GM19438 (cell line): ENCODE measurements at regions not wholly inside any gene's neighbourhood (a gene's known extent, or its start where the extent isn't known, plus 50 kb on each side); places are given as distances from the start of the nearest gene placed in this dataset.

Experiments
- ATAC-seq: cut with Tn5 transposase; IDR thresholded peaks from one replicate; pipeline ENCODE4 v1.9.1; 2021; ENCODE audit warnings: low read depth; ENCODE audit not compliant: unreplicated experiment

DNA sequence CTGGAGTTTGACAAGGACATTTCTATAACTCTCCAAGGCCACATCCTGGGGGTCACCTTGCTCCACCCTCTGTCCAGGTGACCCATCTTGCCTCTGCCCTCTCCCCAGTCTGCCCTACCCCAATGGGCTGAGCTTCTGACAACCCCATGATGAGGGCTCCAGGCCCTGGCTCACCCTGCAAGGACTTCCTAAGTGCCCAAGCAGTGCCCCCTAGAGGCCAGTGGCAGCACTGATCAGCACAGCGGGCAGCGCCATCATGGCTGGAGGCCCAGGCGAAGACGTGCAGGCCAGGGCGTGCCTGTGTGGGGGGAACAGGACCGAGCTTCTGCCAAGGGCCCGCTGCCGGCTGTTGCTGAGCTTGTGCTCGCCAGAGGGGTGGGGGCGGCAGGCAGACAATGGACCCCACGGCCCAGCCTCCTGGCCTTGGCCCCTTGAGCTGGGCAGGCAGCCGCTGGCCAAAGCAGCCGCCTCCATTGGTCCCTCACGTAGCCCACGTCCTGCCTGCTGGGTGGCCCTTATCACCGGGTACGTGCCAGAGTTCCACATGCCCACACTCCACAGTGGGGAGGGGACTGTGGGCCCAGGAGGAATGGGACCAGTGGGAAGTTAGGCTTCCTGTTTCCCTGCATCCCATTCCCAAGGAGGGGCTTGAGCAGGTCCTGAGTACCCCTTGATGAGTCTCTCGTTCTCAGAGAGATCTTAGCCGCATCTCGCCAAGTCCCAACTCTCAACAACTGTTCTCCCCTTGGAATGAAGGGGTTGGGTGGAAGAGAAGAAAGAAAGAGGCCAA is 64.3 kb downstream of the MRPL14 start:
- ATAC-seq, result no peak

DNA sequence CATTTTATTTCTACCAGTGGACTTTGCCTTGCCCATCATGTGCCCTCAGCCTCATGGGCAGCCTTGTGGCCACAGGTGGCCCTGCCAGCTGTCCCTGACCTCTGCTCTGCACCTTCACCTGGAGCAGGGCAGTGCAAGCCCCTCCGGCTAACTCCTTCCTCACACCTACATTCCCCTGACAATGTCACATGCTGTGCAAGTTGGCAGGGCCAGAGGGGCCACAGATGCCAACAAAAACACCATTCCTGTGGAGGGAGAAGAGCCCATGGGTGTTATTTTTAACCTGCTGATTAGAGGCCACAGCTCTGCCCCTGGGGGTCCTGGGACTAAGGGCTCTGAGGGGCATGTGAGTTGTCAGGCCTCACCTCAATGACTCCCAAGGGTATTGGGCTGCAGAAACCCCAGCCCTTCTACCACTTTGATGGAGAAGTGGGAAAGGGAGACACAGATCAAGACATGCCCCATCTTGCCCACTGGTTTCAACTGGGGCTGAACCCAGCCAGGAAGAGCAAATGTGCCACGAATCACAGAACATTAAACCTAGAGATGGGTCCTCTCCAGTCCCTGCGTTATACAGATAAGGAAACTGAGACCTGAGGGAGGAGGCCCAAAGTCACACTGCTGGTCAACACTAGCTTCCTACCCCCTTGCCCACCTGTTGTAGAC is 65.0 kb downstream of the MRPL14 start:
- no peak for ATAC-seq

DNA sequence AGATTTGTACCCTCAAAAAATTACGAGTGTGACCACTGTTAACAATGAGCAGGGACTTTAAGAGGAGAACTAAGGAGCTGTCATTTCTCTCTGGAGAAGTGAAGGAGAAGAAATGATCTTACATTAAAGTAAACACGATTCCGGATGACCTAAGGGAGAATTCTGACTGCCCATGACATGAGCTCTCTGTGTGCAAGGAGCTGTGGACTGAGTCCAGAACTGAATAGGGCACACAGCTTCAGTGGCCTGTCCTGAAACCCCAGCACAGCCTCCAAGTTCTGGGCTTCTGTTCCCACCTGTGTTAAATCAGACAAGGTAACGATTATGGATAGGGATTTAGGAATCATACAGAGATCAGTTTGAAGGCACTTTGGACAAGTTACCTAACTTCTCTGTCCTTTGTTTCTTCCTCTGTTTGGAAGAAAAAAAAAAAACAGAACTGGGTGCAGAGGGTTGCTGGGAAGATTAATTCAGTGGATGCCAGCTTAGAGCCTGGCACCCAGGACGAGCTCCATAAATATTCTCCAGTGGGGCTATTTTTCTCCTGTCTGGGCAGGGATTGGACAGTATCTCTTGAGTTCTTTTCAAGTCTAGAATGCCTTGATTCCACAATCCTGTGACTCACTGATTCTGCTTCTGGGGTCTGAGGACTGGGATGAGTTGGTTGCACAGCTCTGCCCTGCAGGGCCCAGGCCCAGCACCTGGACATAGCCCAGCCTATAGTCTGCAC is 65.7 kb downstream of the MRPL14 start:
- no peak for ATAC-seq

DNA sequence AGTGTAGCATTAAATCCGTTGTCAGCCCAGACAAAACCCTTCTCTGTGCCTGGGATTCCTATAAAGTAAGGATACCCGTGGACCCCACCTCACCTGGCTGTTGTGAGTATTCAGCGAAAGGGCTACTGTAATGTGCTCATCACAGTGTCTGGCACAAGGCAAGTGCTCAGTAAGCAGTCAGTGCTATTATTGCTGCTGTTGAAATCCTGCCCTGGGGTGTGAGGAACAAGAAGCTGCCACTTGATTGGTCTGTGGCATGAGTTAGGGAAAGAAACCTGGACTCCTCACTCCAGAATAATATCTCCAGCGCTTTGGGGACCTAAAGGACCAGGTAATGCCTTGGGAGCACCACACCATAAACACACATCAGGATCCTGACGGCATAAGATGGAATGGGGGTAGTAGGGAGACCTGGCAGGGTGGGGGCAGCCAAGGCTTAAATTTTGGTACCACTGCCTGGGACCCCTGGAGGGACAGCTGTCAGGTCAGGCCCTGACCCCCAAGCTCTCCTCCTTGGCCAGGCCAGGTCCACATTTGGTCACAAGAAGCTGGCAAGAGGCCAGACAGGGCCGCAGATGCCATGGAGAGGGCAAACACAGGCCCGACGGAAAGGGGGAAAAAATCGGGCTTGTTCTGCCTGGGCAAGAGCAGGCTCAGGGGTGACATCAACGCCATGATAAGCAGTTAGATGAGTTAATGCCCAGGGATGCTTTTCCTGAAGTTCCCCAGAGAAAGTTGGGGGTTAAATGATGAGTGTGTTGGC is 66.5 kb downstream of the MRPL14 start:
- no peak for ATAC-seq

DNA sequence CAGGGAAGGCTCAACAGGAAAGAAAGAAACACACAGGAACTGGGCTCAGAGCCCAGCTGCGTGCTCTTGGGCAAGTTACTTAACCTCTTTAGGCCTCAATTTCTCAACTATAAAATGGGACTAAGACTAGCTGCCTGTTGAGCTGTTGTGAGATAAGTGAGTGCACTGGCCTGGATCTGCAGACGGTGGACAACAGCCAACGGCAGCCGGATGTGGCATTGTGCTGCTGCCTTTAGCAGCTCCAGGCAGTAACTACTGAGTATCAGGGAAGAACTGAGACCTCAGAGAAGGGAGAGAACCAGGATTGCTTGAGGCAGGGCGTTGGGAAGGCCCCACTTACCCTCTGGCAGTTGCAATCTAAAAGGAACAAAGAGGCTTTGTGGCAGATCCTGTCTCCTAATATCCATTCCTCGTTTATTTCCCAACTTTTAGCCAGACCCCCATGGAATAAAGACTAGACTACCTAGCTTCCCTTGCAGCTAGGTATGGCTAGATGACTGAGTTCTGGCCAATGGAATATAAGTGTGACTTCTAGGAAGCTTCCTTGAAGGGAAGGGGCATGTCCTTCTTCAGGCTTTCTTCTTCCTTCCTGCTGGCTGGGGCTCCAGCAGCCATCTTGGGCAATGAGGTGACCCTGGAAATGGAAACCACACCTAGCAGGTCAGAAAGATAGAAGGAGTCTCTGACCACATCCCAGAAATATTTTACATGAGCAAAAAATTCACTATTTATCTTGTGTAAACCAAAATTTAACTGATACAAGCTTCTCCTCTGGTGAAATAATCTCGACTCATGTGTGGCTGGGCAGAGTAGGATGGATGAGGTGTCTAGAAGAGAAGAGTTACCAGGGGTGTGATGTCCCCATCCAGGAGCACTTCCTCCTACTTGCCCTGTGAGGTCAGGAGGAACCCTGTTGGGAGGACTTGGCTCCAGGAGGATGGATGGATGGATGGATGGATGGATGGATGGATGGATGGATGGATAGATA is 67.6 kb downstream of the MRPL14 start:
- ATAC-seq, result no peak

DNA sequence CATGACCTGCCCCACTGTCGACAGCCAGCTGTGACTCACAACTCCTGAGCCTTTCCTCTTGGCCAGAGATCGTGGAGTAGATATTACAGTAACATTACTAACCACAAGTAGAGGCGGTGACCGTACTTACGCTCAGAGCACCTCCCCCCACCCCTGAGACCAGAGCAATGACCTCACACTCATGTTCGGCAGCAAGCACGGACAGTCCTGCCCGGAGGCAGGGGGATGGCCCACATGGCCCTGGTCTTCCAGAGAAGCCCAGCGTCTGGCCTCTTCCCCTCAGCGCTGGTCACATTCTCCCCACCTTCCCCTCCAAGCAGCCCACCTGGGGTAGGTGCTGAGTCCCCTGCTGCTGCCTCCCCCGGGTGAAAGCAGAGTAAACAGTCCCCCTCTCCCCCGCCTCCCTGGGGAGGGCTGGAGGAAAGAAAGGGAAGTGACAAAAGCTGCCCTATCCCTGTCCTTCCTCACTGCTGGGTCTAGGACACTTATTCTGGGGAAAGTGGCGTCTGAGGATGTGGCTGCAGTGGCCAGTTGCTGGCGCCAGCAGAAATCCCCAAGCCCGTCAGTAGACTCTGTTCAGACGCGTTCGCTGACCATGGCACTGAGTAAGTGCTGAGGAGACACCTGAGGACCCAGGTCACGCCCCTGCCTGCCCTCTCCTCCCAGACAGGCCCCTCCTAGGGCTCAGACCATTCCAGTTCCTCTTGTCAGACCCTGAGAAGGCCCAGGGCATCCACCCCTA is 68.5 kb downstream of the MRPL14 start:
- ATAC-seq, result no peak

DNA sequence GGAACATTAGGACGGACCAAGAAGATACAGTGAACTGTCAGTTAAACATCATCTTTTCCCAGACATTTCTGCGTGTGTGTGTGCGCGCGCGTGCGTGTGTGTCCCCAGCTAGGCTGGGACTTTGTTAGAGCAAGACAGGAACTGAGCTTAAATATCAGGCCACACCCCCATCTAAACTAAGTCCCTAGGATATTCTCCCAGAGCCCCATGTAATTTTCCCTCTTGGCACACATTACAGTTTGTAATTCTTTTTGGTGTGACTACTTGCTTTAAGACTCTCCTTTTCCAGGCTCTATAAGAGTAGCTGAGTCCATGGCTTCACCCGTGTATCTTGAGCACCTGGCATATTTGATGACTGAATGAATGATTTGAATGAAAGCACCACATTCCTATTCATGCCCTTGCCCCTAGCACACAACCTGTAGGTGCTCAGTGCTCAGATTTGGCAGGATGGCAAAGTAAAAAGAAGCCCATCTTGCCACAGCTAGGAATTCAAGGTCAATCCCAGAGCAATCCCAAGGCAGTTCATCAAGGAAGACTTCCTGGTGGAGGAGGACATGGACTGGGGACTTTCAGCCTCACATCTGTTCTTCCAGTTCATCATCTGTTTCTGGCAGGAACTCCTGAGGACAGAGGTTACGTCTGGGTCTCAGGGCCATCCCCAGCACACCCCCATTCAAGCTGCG is 69.2 kb downstream of the MRPL14 start:
- ATAC-seq, result no peak

DNA sequence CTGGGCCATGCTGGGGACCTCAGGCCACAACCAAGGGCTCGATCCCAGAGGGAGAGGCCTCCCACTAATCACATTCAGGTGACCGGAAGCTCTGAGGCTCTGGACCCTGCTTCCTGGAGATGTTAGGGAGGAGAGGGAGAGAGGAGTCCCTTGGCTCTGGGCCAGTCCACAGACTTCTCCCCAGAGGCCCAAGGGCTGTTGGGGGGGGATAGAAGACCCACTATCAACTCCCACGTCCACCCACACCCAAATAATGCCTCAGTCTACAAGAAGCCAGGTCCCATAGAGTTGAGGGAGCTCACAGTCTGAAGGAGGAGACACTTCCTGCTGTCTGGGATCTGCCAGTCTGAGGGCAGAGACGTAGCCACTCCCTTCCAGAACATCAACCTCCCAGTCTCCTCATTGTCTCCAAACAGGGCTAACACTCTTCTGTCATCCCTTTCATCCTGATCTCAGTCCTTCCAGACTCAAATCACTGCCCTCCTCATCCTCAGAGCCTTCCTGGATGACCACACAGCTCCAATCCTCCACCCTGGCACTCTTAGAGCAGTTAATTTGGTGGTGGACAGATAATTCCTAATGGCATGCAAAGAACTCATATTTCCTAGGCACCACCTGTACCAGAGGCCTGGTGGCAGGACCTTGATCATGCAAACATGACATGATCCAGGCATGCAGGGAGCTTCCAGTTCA is 69.9 kb downstream of the MRPL14 start:
- ATAC-seq, result no peak

DNA sequence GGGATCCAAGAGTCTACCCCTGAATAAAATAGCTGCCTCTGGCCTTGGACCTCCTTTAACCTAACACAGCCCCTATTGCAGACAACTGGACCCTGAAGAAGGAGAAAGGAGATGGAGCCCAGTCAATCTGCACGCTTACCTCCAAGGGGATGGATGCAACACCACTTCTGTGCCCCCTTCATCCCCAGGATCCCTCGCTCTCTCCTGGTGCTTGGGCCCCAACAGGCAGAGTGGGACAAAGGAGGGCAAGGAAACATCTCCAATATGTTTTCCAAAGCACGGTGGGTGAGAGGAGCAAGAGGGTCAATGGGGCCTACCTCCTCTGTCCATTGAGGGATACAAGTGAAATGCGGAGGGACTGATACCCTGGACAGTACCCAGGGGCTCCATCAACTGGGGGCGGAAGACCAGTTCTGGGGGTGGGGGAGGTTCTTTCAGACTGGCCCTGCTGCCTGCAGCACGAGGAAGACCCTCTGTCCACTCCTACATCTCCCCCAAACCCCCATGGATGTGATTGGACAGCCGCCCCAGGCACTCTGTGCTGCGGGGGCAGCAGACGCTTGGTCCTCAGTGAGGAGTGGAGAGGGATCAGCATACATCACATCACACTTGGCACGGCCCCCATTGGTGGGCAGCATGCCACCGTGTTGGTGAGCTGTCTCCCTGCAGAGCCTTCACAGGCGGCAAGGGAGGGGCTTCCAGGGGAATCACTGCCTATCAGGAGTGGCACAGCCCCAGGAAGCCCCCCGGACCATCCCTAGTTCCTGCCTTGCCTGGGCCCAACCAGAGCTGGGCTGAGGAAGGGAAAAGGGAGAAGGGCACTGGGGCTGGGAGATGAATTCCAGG is 70.6 kb downstream of the MRPL14 start:
- no peak for ATAC-seq

DNA sequence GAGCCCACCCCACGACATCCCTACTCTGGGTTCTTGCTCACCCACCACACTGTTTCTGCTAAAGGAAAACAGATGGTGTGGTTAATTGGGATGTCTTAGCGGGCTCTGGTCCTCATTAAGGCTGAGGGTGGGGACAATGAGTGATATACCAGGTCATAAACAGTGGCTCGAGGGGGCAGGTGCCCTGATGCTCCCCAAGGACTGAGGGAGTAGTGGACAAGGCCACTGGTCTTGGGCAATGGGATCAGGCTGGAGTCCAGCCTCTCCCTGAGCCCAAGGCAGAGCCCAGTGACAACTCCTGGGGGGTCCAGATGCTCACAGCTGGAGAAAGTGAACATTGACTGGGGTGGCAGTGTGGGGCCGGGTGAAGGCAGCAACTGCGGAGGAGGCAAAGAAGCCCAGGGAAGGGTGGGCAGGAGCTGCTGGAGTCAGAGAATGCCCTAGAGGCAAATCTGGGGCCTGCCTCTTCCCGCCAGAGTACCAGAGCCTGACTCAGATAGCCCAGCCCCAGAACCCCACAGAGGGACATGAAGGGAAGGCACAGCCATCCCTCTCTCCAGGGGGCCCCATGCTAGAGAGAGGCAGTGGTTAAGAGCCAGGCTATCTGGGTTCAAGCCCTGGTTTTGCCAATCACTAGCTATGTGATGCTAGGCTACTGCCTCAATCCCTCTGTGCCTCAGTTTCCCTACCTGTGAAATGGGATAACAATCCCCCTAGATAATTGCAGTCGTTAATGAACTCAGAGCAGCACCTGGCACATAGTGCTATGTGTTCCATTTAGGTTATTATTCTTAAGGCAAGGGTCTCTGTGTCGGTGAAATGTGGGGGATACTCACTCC is 72.3 kb downstream of the MRPL14 start:
- ATAC-seq, result no peak

DNA sequence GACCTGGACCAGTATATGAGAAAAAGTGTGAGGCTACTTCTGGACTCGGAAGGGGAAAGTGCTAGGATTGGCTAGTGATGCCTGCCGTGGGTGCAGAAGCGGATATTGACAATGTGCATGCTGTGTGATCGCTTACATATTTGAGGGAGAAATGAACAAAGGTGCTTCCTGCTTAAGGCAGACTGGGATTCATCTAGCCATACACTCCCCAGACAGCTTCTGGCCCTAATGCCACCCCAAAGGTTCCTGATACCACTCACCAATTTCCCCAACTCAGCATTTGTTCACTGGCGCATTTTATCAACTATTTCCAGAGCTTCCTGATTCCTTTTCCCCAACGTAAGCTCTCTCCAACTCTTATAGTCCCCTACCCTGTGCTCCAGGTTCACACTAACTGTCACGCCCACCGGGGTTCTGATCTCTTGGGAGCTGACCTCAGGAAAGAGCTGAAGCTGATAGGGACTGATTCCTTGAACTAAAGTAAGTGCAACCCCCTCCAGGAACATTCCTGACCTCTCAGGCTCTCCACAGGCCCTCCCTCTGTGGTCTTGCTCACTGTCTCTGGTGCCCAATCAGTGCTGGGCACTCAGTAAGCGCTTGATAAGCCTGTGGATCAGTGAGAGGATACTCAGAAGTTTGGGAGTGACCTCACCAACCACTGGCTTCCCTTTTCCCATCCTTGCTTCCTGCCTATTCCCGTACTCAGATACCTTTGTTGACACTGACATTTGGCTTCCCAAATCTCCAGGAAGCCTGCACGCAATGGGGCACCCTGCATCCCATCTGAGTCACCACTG is 73.3 kb downstream of the MRPL14 start:
- ATAC-seq, result no peak

DNA sequence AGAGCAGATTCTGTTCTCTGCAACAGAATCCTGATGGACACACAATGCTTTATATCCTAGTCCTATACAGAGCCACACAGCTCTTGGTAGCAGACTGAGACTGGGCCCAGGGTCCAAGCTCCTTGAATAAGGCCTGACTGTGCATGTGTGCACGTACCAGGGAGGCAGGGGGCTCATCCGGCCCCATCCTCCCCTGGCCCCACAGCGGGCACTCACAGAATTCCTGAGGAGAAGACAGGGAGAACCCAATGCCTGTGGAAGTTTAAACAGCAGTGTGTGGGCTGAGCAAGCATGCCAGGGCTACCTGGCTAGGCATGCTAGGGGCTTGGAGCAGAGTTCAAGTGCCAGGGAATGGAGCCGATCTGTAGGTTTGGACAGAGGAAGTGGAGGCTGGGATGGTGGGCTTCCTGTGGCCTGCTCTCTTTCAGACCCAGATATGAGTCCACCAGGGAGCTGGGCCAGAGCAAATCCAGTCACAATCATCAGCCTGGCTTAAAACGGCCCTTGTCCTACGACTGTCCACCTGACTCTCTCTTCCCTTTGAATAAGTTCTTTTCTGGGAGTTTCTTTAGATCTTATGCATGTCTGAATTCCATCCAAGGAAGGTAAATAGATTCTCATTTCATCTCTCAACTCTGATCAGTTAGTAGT is 74.0 kb downstream of the MRPL14 start:
- no peak for ATAC-seq

DNA sequence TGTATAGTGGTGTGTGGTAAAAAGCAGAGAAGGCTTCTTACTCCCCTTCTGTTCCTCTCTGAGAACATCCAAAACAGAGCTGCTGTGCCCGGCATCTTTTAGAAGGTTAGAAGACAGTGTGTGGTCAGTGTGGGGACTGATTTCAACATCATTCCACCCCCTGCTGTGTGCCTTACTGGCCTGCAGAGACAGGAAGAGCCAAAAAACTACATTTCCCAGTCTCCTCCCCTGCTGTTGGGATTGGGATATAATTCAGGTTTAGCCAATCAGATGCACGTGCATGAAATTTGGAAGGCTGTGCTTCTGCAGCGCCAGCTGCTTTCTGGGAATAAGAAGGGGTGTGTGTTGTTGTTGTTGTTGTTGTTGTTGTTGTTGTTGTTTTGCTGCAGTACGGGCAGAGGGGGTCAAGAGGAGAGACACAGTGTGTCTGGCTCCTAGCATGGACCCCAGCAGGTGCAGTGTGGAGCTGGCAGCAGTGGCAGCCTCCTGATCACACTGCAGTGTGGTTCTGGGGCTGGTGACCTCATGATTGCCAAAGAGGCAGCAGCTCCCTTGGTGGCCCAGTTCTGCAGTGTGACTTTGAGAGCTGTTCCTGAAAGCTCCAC is 74.7 kb downstream of the MRPL14 start:
- ATAC-seq, result no peak

DNA sequence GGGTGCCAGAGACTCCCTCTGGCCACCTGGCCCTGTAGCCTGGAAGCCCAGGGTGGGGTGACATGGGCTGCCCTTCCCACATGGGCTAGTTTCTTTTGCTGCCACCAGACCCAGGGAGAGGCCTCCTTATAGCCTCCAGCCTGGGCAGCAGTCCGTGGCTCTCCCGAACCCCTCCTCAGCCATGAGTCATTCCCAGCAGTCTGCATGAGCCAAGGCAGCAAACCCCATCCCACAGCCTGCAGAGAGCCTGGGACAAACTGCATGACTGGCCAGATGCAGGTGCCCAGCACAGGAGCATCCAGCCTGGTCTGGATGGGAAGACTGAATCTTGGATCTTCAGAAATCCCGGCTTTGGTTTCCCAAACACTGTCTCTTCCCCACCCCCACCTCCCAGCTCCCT is 75.7 kb downstream of the MRPL14 start:
- ATAC-seq, result no peak
